AG04449 (cell line): ENCODE measurements at regions not wholly inside any gene's neighbourhood (a gene's known extent, or its start where the extent isn't known, plus 50 kb on each side); places are given as distances from the start of the nearest gene placed in this dataset.

Experiments
- CTCF ChIA-PET: fragments of 350-600 bp; formaldehyde crosslinking; extraction: SDS; loops from one replicate; lab custom pipeline; 2021; ENCODE audit warnings: antibody characterized with exemption; lab: Yijun Ruan, JAX
- POLR2A ChIA-PET: fragments of 400-600, 350-600 bp; formaldehyde crosslinking; extraction: SDS; loops from one replicate; lab custom pipeline; 2020; ENCODE audit warnings: antibody characterized with exemption, inconsistent platforms; lab: Yijun Ruan, JAX
- DNase-seq: peaks from one replicate; pipeline ENCODE4 v3.0.0-alpha.2; 2010; ENCODE audit warnings: low read depth, low spot score
- H3K4me3 ChIP-seq: 2 replicates; pipeline ENCODE4 v1.5.1; 2011; ENCODE audit warnings: low read depth, mild to moderate bottlenecking, control low read depth, low read length
- TF ChIP-seq, protein P1 (sequence below): IDR thresholded peaks from one replicate; pipeline ENCODE4 v1.5.1; 2011; ENCODE audit warnings: mild to moderate bottlenecking, moderate library complexity, low read length, control low read depth, inconsistent platforms; ENCODE audit not compliant: insufficient read depth; ENCODE audit errors: missing control alignments

DNA sequence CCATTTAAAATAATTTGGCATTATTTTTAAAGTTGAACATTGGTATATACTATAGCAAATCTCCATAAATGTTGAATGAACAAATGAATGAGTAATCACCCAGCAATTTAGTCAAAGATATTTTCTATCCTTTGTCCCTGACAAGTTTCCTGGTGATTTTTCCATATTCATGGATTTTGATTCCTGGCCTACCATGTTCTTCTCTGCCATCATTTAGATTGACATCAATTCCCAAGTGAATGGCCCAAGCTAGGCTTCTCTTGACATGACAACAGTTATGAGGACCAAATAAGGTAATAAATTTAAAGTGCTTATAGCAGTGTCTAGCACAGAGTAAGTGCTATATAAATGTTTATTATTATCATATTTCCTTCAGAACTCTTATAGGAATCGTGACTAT, 120.1 kb upstream of the ADGRF1 start:
- ChIA-PET POLR2A (no interaction called here), CTCF (no interaction called here)
- H3K4me3 ChIP-seq, result no peak overlapping the region
- TF ChIP-seq, protein P1, sequence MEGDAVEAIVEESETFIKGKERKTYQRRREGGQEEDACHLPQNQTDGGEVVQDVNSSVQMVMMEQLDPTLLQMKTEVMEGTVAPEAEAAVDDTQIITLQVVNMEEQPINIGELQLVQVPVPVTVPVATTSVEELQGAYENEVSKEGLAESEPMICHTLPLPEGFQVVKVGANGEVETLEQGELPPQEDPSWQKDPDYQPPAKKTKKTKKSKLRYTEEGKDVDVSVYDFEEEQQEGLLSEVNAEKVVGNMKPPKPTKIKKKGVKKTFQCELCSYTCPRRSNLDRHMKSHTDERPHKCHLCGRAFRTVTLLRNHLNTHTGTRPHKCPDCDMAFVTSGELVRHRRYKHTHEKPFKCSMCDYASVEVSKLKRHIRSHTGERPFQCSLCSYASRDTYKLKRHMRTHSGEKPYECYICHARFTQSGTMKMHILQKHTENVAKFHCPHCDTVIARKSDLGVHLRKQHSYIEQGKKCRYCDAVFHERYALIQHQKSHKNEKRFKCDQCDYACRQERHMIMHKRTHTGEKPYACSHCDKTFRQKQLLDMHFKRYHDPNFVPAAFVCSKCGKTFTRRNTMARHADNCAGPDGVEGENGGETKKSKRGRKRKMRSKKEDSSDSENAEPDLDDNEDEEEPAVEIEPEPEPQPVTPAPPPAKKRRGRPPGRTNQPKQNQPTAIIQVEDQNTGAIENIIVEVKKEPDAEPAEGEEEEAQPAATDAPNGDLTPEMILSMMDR, result no peak
- no peak for DNase-seq

DNA sequence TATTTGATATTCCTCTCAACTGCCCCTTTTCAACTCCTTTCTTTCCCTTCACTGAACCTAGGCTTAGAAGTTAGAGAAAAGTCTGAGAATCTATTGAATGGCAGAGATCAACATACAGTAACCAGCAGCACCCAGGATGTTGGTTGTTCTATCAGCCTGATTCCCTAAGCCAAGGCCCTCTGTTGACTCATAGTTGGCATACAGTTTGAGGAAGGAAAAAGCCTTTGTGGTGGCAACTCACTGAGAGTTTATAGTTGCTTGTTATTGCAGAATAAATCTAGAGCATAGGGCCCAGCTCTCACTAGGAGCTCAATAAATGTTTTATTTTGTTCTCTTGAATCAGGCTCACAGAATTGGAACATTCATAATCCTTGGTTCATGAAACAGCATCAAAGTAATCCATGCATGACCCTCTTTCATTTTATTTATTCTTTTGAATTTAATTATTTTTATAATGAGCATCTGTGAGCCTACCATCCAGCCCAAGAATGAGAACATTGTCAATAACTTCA, 119.1 kb upstream of the ADGRF1 start:
- TF ChIP-seq, protein P1, result no peak
- DNase-seq, result no peak
- ChIA-PET CTCF (no interaction called here), POLR2A (no interaction called here)
- no peak overlapping the region for H3K4me3 ChIP-seq

DNA sequence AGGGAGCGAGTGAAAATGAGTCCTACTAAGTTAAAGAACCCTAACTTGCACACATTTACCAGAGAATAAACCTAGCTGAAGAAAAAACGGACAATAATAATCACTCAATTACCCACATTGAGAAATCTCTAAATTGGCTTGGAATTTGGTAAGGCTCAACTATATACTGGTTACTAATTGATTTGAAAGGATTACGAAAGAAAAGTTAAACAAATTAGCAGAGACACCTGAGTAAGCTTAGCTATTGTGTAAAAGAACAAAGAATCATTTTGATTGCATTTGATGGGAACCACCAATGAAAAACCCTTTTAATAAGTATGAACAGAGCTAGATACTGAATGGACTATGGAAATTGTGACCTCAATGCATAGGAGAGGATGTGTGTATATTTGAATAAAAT, 118.6 kb upstream of the ADGRF1 start:
- no peak overlapping the region for H3K4me3 ChIP-seq
- ChIA-PET CTCF (no interaction called here), POLR2A (no interaction called here)
- no peak for DNase-seq
- TF ChIP-seq, protein P1, result no peak

DNA sequence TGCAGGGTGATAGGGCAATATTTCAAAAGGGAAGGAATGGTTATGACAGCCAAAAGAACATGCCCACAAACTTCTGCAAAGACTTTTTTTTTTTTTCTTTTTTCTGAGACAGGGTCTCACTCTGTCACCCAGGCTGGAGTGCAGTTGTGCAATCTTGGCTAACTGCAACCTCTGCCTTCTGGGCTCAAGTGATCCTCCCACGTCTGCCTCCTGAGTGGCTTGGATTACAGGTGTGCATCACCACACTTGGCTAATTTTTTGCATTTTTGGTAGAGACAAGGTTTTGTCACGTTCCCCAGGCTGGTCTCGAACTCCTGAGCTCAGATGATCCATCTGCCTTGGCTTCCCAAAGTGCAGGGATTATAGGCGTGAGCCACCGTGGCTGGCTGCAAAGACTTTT, 117.6 kb upstream of the ADGRF1 start:
- H3K4me3 ChIP-seq, result no peak overlapping the region
- no peak for DNase-seq
- ChIA-PET CTCF (no interaction called here), POLR2A (interaction anchor here (0.6 kb wide), 1 partner anchor 48 kb away, joined by 3 read pairs; no protein-coding TSS in a partner anchor)
- TF ChIP-seq, protein P1, result no peak

DNA sequence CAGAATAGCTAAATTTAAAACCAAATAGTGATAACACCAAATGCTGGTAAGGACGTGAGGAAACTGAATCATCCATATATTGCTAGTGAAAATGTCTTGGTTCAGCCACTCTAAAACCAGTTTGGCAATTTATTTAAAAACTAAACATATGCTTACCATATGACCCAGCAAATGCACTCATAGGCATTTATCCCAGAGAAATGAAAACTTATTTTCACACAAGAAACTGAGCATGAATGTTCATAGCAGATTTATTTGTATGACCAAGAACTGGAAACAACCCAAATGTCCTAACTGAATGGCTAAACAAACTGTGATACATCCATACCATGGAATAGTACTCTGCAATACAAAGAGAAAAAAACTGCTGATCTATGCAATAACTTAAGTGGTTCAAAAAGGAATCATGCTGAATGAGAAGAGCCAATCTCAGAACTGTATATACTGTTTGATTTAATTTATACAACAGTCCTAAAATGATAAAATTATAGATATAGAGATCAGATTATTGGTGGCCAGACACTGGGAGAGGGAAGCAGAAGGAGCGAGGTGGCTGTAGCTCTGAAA, 115.6 kb upstream of the ADGRF1 start:
- TF ChIP-seq, protein P1, result no peak
- CTCF ChIA-PET, result interaction anchor here (2.7 kb wide), 1 partner anchor 9 kb away, joined by 10 read pairs; no protein-coding TSS in a partner anchor
- no peak for DNase-seq
- no peak overlapping the region for H3K4me3 ChIP-seq
- POLR2A ChIA-PET, result no interaction called here

DNA sequence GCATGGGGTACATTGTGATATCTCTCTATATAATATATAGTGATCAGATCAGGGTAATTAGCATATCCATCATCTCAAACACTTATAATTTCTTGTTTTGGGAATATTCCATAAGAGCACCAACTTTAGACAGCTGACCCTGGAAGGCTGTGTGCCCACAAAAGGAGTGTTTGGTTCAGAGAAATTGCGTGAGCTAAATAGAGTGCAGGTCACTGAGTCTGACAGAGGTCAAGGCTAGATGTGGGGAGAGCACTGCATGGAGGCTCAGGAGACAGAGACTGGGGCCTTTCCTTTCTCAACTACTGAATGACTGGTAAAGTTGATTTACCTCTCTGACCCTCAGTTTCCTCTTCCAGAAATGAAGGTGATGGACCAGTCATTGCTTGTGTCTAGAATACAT, 114.9 kb upstream of the ADGRF1 start:
- CTCF ChIA-PET, result interaction anchor here (0.8 to 2.7 kb wide), 2 partner anchors 10 to 13 kb away, joined by 3 to 10 read pairs; no protein-coding TSS in a partner anchor
- TF ChIP-seq, protein P1, result no peak
- DNase-seq, result no peak
- POLR2A ChIA-PET, result no interaction called here
- no peak overlapping the region for H3K4me3 ChIP-seq
